ENCODE measurements at regions not wholly inside any gene's neighbourhood (a gene's known extent, or its start where the extent isn't known, plus 50 kb on each side); places are given as distances from the start of the nearest gene placed in this dataset.

GRCh38 chr12:60169904-60170303 lies 574.1 kb downstream of the SLC16A7 start:
- no peaks in the 10 kb centered on the region for H3K9me3 ChIP-seq (ENCODE audit: control insufficient read depth, low read length)
- H2AFZ ChIP-seq (ENCODE audit: low read depth, low read length), result no peak overlapping the region
- no peak overlapping the region for H3K4ac ChIP-seq (ENCODE audit: low read depth in 1 of 2, low read length in 2 of 2)
- H3K4me2 ChIP-seq (ENCODE audit: low read length, poor library complexity, severe bottlenecking), result no peak overlapping the region
- H3K27ac ChIP-seq (ENCODE audit: low read length, poor library complexity, severe bottlenecking), result no peak overlapping the region
- no peak overlapping the region for H3K9ac ChIP-seq (ENCODE audit: low read length)
- H3K23ac ChIP-seq (ENCODE audit: low read length in 2 of 2), result no peak overlapping the region
- no peak overlapping the region for H2BK5ac ChIP-seq (ENCODE audit: low read depth, low read length, poor library complexity, severe bottlenecking)
- no peaks in the 10 kb centered on the region for H3K36me3 ChIP-seq (ENCODE audit: control insufficient read depth in 1 of 2, insufficient read depth in 2 of 2, low read depth in 1 of 2, low read length in 2 of 2)
- H2AK5ac ChIP-seq (ENCODE audit: low read length, severe bottlenecking), result no peak overlapping the region
- H4K8ac ChIP-seq (ENCODE audit: low read length), result no peak overlapping the region
- H3K14ac ChIP-seq (ENCODE audit: low read length in 2 of 2), result no peak overlapping the region
- H2BK12ac ChIP-seq (ENCODE audit: low read length in 2 of 2), result no peak overlapping the region
- H3K18ac ChIP-seq (ENCODE audit: low read depth in 1 of 2, low read length in 2 of 2), result no peak overlapping the region
- no peaks in the 10 kb centered on the region for H3K4me1 ChIP-seq (ENCODE audit: control insufficient read depth, insufficient read depth, low read depth, low read length)
- DNase-seq, result no peak
- H3K79me1 ChIP-seq (replicated peaks; ENCODE audit: low read length, poor library complexity, severe bottlenecking), result no peaks in the 10 kb centered on the region
- no CpG with 5 or more reads among the region's 5 CpGs for WGBS
- no peak overlapping the region for H4K91ac ChIP-seq (ENCODE audit: low read length)
- no peaks in the 10 kb centered on the region for H3K27me3 ChIP-seq (ENCODE audit: control insufficient read depth in 1 of 2, insufficient read depth in 1 of 2, low read length in 2 of 2)
- no peak overlapping the region for H2BK120ac ChIP-seq (ENCODE audit: low read depth, low read length)
- H3K4me3 ChIP-seq (ENCODE audit: insufficient read depth in 1 of 2, low read depth in 1 of 2, low read length in 2 of 2), result no peak overlapping the region
- H2BK15ac ChIP-seq (ENCODE audit: low read depth, poor library complexity, severe bottlenecking), result no peak overlapping the region

DNA sequence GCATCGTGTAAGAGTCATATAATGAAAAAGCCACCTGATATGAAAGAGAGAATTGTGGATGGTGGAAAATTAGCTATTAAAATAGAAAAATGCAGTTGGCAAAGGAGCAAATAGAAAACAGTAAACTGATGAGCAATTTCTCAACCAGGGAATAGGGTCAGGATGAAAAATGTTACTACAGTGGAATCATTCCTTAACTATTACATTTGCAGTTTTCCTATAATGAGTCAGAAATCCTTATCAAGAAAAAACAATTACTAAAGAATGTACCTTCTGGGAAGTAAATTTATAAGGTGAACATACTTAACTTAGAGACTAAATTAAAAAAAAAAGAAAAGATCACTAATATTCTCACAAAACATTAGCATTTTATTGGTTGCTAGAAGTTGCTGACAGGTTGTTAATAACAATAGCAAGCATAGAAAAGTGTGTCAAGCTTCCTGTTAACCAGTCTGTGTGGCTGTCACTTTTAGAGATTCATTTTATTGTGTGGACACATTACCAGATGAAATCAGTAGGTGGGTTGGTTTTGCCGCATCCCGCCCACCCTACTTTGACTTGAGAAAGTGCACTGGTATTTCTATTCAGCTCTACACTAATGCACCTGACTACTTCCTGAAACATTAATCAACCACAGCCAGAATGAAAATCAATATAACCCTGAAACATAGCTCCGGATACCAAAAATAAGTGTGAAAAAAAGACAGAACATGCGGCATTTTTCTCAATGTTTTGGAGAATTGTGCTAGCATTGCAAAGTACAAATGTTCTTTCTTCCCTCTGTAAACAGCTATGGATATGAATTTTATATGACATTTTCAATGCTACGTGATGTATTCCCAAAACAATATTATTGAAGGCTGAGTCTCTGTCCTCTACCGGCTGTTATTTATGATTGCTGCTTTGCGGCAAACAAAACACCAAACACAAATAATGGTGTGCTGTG lies 576.7 kb downstream of the SLC16A7 start:
- H3K18ac ChIP-seq (ENCODE audit: low read depth in 1 of 2, low read length in 2 of 2), result no peak overlapping the region
- no peaks in the 10 kb centered on the region for H3K79me1 ChIP-seq (replicated peaks; ENCODE audit: low read length, poor library complexity, severe bottlenecking)
- no peak overlapping the region for H3K4ac ChIP-seq (ENCODE audit: low read depth in 1 of 2, low read length in 2 of 2)
- H3K4me2 ChIP-seq (ENCODE audit: low read length, poor library complexity, severe bottlenecking), result no peak overlapping the region
- no peaks in the 10 kb centered on the region for H3K36me3 ChIP-seq (ENCODE audit: control insufficient read depth in 1 of 2, insufficient read depth in 2 of 2, low read depth in 1 of 2, low read length in 2 of 2)
- no peak overlapping the region for H2BK15ac ChIP-seq (ENCODE audit: low read depth, poor library complexity, severe bottlenecking)
- H3K9me3 ChIP-seq (ENCODE audit: control insufficient read depth, low read length), result no peaks in the 10 kb centered on the region
- no peak overlapping the region for H3K4me3 ChIP-seq (ENCODE audit: insufficient read depth in 1 of 2, low read depth in 1 of 2, low read length in 2 of 2)
- WGBS, result 78% methylated on average over 5 of the region's 8 CpGs
- H3K23ac ChIP-seq (ENCODE audit: low read length in 2 of 2), result no peak overlapping the region
- no peaks in the 10 kb centered on the region for H3K27me3 ChIP-seq (ENCODE audit: control insufficient read depth in 1 of 2, insufficient read depth in 1 of 2, low read length in 2 of 2)
- no peak overlapping the region for H4K91ac ChIP-seq (ENCODE audit: low read length)
- H2AK5ac ChIP-seq (ENCODE audit: low read length, severe bottlenecking), result no peak overlapping the region
- H3K4me1 ChIP-seq (ENCODE audit: control insufficient read depth, insufficient read depth, low read depth, low read length), result no peaks in the 10 kb centered on the region
- H3K9ac ChIP-seq (ENCODE audit: low read length), result no peak overlapping the region
- no peak overlapping the region for H2BK5ac ChIP-seq (ENCODE audit: low read depth, low read length, poor library complexity, severe bottlenecking)
- no peak overlapping the region for H2AFZ ChIP-seq (ENCODE audit: low read depth, low read length)
- no peak overlapping the region for H2BK120ac ChIP-seq (ENCODE audit: low read depth, low read length)
- no peak overlapping the region for H4K8ac ChIP-seq (ENCODE audit: low read length)
- no peak for DNase-seq
- H3K14ac ChIP-seq (ENCODE audit: low read length in 2 of 2), result no peak overlapping the region
- H2BK12ac ChIP-seq (ENCODE audit: low read length in 2 of 2), result no peak overlapping the region
- H3K27ac ChIP-seq (ENCODE audit: low read length, poor library complexity, severe bottlenecking), result no peak overlapping the region

DNA sequence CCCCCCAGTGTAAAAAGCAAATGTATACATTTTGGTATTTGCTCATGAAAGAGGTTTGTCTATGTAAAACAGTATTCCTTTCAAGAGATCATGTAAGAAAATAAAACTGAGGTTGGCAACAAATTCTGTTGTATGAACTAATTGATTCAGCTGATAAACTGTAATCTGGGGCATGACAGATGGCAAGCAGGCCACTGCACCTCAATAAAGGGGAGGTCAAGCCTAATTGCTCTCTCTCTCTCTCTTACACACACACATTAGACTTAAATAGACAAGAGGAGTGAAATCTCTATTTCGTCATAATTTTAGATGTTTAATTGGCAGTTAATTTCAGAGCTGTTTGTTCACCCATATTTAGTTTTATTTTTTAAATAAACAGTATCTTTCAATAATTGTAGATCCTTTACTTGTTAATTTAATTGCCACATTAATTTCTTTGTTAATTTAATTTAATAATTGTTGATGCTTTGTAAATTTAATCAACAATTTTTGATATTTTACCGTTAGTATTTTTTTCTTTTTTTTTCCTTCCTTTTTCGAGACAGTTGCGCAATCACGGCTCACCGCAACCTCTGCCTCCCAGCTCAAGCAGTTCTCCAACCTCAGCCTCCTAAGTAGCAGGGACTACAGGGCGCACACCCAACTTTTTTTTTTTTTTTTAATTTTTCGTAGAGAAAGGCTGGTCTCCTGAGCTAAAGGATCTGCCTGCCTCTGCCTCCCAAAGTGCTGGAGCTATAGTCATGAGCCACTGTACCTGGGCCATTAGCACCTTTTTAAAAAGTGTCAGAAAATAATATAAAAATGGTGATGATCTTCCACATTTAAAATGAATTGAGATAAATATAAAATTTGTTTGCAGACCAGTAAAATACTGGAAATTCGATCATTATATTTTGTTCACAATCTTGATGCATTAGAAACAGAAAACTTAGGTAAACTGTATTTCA lies 577.7 kb downstream of the SLC16A7 start:
- H3K36me3 ChIP-seq (ENCODE audit: control insufficient read depth in 1 of 2, insufficient read depth in 2 of 2, low read depth in 1 of 2, low read length in 2 of 2), result no peaks in the 10 kb centered on the region
- DNase-seq, result no peak
- H3K79me1 ChIP-seq (replicated peaks; ENCODE audit: low read length, poor library complexity, severe bottlenecking), result no peaks in the 10 kb centered on the region
- H3K4me3 ChIP-seq (ENCODE audit: insufficient read depth in 1 of 2, low read depth in 1 of 2, low read length in 2 of 2), result peak overlapping the region in 1 of 2 experiments; percentile 42
- H2BK120ac ChIP-seq (ENCODE audit: low read depth, low read length), result no peak overlapping the region
- no peak overlapping the region for H4K8ac ChIP-seq (ENCODE audit: low read length)
- H3K14ac ChIP-seq (ENCODE audit: low read length in 2 of 2), result no peak overlapping the region
- no peaks in the 10 kb centered on the region for H3K9me3 ChIP-seq (ENCODE audit: control insufficient read depth, low read length)
- H3K4me2 ChIP-seq (ENCODE audit: low read length, poor library complexity, severe bottlenecking), result no peak overlapping the region
- H2BK5ac ChIP-seq (ENCODE audit: low read depth, low read length, poor library complexity, severe bottlenecking), result no peak overlapping the region
- no peak overlapping the region for H2BK12ac ChIP-seq (ENCODE audit: low read length in 2 of 2)
- H3K23ac ChIP-seq (ENCODE audit: low read length in 2 of 2), result no peak overlapping the region
- WGBS, result 98% methylated on average over 7 of the region's 9 CpGs
- H4K91ac ChIP-seq (ENCODE audit: low read length), result no peak overlapping the region
- peak overlapping the region; percentile 4 for H3K9ac ChIP-seq (ENCODE audit: low read length)
- no peak overlapping the region for H2AFZ ChIP-seq (ENCODE audit: low read depth, low read length)
- H3K27ac ChIP-seq (ENCODE audit: low read length, poor library complexity, severe bottlenecking), result no peak overlapping the region
- no peak overlapping the region for H3K4ac ChIP-seq (ENCODE audit: low read depth in 1 of 2, low read length in 2 of 2)
- H2BK15ac ChIP-seq (ENCODE audit: low read depth, poor library complexity, severe bottlenecking), result no peak overlapping the region
- no peaks in the 10 kb centered on the region for H3K4me1 ChIP-seq (ENCODE audit: control insufficient read depth, insufficient read depth, low read depth, low read length)
- H3K27me3 ChIP-seq (ENCODE audit: control insufficient read depth in 1 of 2, insufficient read depth in 1 of 2, low read length in 2 of 2), result no peaks in the 10 kb centered on the region
- H2AK5ac ChIP-seq (ENCODE audit: low read length, severe bottlenecking), result no peak overlapping the region
- no peak overlapping the region for H3K18ac ChIP-seq (ENCODE audit: low read depth in 1 of 2, low read length in 2 of 2)

- Histone ChIP-seq H3K9ac (ENCODE audit: low read length) (peak overlapping the region; percentile 4), H3K27ac (ENCODE audit: low read length, poor library complexity, severe bottlenecking) (no peak overlapping the region)
These were observed 578.6 kb downstream of the SLC16A7 start for GRCh38 chr12:60174476-60174875.

More at GRCh38 chr12:60174476-60174875, 578.6 kb downstream of the SLC16A7 start:
- Histone ChIP-seq H3K36me3 (ENCODE audit: control insufficient read depth in 1 of 2, insufficient read depth in 2 of 2, low read depth in 1 of 2, low read length in 2 of 2) (no peaks in the 10 kb centered on the region), H2BK120ac (ENCODE audit: low read depth, low read length) (no peak overlapping the region), H3K9me3 (ENCODE audit: control insufficient read depth, low read length) (no peaks in the 10 kb centered on the region), H3K27me3 (ENCODE audit: control insufficient read depth in 1 of 2, insufficient read depth in 1 of 2, low read length in 2 of 2) (no peaks in the 10 kb centered on the region), H3K4me2 (ENCODE audit: low read length, poor library complexity, severe bottlenecking) (no peak overlapping the region), H3K14ac (ENCODE audit: low read length in 2 of 2) (no peak overlapping the region), H2BK5ac (ENCODE audit: low read depth, low read length, poor library complexity, severe bottlenecking) (no peak overlapping the region), H4K8ac (ENCODE audit: low read length) (no peak overlapping the region), H2AK5ac (ENCODE audit: low read length, severe bottlenecking) (no peak overlapping the region), H2AFZ (ENCODE audit: low read depth, low read length) (no peak overlapping the region), H3K18ac (ENCODE audit: low read depth in 1 of 2, low read length in 2 of 2) (no peak overlapping the region), H3K4me3 (ENCODE audit: insufficient read depth in 1 of 2, low read depth in 1 of 2, low read length in 2 of 2) (peak overlapping the region in 1 of 2 experiments; percentile 42), H3K4ac (ENCODE audit: low read depth in 1 of 2, low read length in 2 of 2) (no peak overlapping the region), H2BK12ac (ENCODE audit: low read length in 2 of 2) (no peak overlapping the region), H2BK15ac (ENCODE audit: low read depth, poor library complexity, severe bottlenecking) (no peak overlapping the region), H4K91ac (ENCODE audit: low read length) (no peak overlapping the region), H3K23ac (ENCODE audit: low read length in 2 of 2) (no peak overlapping the region), H3K79me1 (replicated peaks; ENCODE audit: low read length, poor library complexity, severe bottlenecking) (no peaks in the 10 kb centered on the region), H3K4me1 (ENCODE audit: control insufficient read depth, insufficient read depth, low read depth, low read length) (no peaks in the 10 kb centered on the region)
- no peak for DNase-seq

Measured in mesenchymal stem cell (in vitro differentiated cells and primary cell).